Naive B cell (primary cell): ENCODE measurements at regions not wholly inside any gene's neighbourhood (a gene's known extent, or its start where the extent isn't known, plus 50 kb on each side); places are given as distances from the start of the nearest gene placed in this dataset.

ENCODE experiments used
- ATAC-seq, 2 donors: fragments of 150-1000 bp; cut with Tn5 transposase; 2 replicates each; pipeline ENCODE4 v1.10.0; 2021; ENCODE audit warnings: low read depth in 2 of 2, mild to moderate bottlenecking in 2 of 2, moderate library complexity in 2 of 2
- DNase-seq: peaks from one replicate; pipeline ENCODE4 v3.0.0; 2022
- H3K27ac Mint-ChIP-seq, 6 donors: one replicate each; pipeline ENCODE4 v1.8.0; 2020 to 2022; ENCODE audit warnings: mild to moderate bottlenecking in 6 of 6, mixed read lengths in 6 of 6, moderate library complexity in 5 of 6, inconsistent platforms in 2 of 6
- H3K27me3 Mint-ChIP-seq, 3 donors: one replicate each; pipeline ENCODE4 v1.8.0; 2021 to 2022; ENCODE audit warnings: mixed read lengths in 3 of 3, mild to moderate bottlenecking in 1 of 3
- H3K36me3 Mint-ChIP-seq, 2 donors: one replicate each; pipeline ENCODE4 v1.8.0; 2020 to 2022; ENCODE audit warnings: mixed read lengths in 2 of 2, inconsistent platforms in 1 of 2, mild to moderate bottlenecking in 1 of 2
- H3K4me1 Mint-ChIP-seq, 3 donors: one replicate each; pipeline ENCODE4 v1.8.0; 2020 to 2022; ENCODE audit warnings: mixed read lengths in 3 of 3, inconsistent platforms in 1 of 3, mild to moderate bottlenecking in 1 of 3, moderate library complexity in 1 of 3
- H3K4me3 Mint-ChIP-seq, 8 donors: one replicate each; pipeline ENCODE4 v1.8.0; 2020 to 2022; ENCODE audit warnings: mild to moderate bottlenecking in 8 of 8, mixed read lengths in 8 of 8, moderate library complexity in 8 of 8, inconsistent platforms in 2 of 8
- H3K9me3 Mint-ChIP-seq, 7 donors: one replicate each; pipeline ENCODE4 v1.8.0; 2020 to 2022; ENCODE audit warnings: mixed read lengths in 7 of 7, mild to moderate bottlenecking in 5 of 7, inconsistent platforms in 2 of 7, moderate library complexity in 1 of 7

GRCh38 chr5:121377461-121377860 is 474.2 kb upstream of the FTMT start:
- H3K4me1 Mint-ChIP-seq, result no peaks in the 10 kb centered on the region
- no peaks in the 10 kb centered on the region for H3K36me3 Mint-ChIP-seq
- no peak overlapping the region for H3K27ac Mint-ChIP-seq
- H3K27me3 Mint-ChIP-seq, result no peaks in the 10 kb centered on the region
- no peak overlapping the region for H3K4me3 Mint-ChIP-seq
- no peak for ATAC-seq
- H3K9me3 Mint-ChIP-seq, result peaks cover 0 to 3% (median 0%) of the 10 kb centered on the region in 7 donors
- no peak for DNase-seq

DNA sequence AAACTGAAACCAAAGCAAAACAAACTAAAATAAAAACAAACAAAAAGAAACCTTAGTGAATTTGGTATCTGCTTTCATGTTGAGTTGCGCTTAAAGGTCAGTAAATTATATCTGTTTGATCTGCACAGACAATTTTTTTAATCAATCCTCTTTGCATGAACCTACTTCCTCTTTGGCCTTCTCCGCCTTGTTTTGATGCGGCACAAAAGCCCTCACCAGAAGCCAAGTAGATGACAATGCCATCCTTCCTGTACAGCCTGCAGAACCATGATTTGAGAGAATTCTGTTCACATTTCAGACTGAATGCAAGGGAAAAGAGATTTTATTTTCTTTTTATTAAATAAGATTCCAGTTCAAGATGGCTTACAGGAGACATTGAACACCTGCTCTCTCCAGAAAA is 473.6 kb upstream of the FTMT start:
- Mint-ChIP-seq H3K27ac (no peak overlapping the region), H3K4me1 (no peaks in the 10 kb centered on the region), H3K36me3 (no peaks in the 10 kb centered on the region), H3K27me3 (no peaks in the 10 kb centered on the region), H3K9me3 (peaks cover 0 to 3% (median 0%) of the 10 kb centered on the region in 7 donors), H3K4me3 (no peak overlapping the region)
- ATAC-seq, result no peak
- DNase-seq, result no peak

- Mint-ChIP-seq H3K36me3 (no peaks in the 10 kb centered on the region), H3K4me1 (no peaks in the 10 kb centered on the region), H3K9me3 (peaks cover 0 to 3% (median 0%) of the 10 kb centered on the region in 7 donors), H3K27me3 (no peaks in the 10 kb centered on the region), H3K4me3 (no peak overlapping the region), H3K27ac (no peak overlapping the region)
- no peak for ATAC-seq
- no peak for DNase-seq
These were observed 472.9 kb upstream of the FTMT start for GRCh38 chr5:121378559-121379359.

GRCh38 chr5:121380066-121380465 is 471.6 kb upstream of the FTMT start:
- H3K36me3 Mint-ChIP-seq, result no peaks in the 10 kb centered on the region
- H3K4me3 Mint-ChIP-seq, result no peak overlapping the region
- no peaks in the 10 kb centered on the region for H3K27me3 Mint-ChIP-seq
- no peak overlapping the region for H3K27ac Mint-ChIP-seq
- H3K4me1 Mint-ChIP-seq, result no peaks in the 10 kb centered on the region
- peaks cover 0 to 3% (median 0%) of the 10 kb centered on the region in 7 donors for H3K9me3 Mint-ChIP-seq
- DNase-seq (no peak), ATAC-seq (no peak)

- no peak overlapping the region for H3K27ac Mint-ChIP-seq
- H3K9me3 Mint-ChIP-seq, result peaks cover 0 to 3% (median 0%) of the 10 kb centered on the region in 7 donors
- H3K4me3 Mint-ChIP-seq, result no peak overlapping the region
- ATAC-seq (no peak), DNase-seq (no peak)
- no peaks in the 10 kb centered on the region for H3K27me3 Mint-ChIP-seq
- H3K36me3 Mint-ChIP-seq, result no peaks in the 10 kb centered on the region
- no peaks in the 10 kb centered on the region for H3K4me1 Mint-ChIP-seq
These were observed 467.3 kb upstream of the FTMT start for GRCh38 chr5:121384359-121384758.

DNA sequence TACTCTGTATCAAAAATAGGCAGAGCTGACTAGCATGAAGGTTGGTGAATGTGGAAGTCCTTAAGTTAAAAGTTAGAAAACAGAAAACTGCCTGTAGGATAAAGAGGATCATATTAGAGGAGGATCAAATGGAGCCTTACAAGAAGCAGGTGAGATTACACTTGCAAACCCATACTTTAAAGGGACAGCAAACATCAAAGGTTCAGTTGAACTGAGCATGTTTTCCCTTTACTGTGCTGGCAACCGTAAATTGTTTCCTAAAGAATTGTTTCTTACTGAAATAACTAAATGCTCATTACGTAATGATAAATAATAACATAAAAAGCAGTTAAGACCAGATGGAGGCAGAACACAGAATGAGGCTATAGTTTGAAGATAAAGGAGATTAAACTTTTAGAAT is 465.3 kb upstream of the FTMT start:
- Mint-ChIP-seq H3K36me3 (no peaks in the 10 kb centered on the region), H3K4me3 (no peak overlapping the region), H3K4me1 (no peaks in the 10 kb centered on the region), H3K27ac (no peak overlapping the region), H3K27me3 (no peaks in the 10 kb centered on the region), H3K9me3 (peaks cover 0 to 4% (median 0%) of the 10 kb centered on the region in 7 donors)
- ATAC-seq, result no peak
- DNase-seq, result no peak

- H3K4me3 Mint-ChIP-seq, result no peak overlapping the region
- DNase-seq (no peak), ATAC-seq (no peak)
- no peak overlapping the region for H3K27ac Mint-ChIP-seq
- H3K4me1 Mint-ChIP-seq, result no peaks in the 10 kb centered on the region
- peaks cover 0 to 3% (median 2%) of the 10 kb centered on the region in 7 donors for H3K9me3 Mint-ChIP-seq
- no peaks in the 10 kb centered on the region for H3K36me3 Mint-ChIP-seq
- no peaks in the 10 kb centered on the region for H3K27me3 Mint-ChIP-seq
These were observed 455.0 kb upstream of the FTMT start for GRCh38 chr5:121396716-121397115.

- Mint-ChIP-seq H3K9me3 (peaks cover 0 to 7% (median 3%) of the 10 kb centered on the region in 7 donors), H3K27ac (no peak overlapping the region), H3K36me3 (no peaks in the 10 kb centered on the region), H3K4me3 (no peak overlapping the region), H3K27me3 (no peaks in the 10 kb centered on the region), H3K4me1 (no peaks in the 10 kb centered on the region)
- DNase-seq, result no peak
- ATAC-seq, result no peak
These were observed 451.8 kb upstream of the FTMT start for GRCh38 chr5:121399879-121400278.

DNA sequence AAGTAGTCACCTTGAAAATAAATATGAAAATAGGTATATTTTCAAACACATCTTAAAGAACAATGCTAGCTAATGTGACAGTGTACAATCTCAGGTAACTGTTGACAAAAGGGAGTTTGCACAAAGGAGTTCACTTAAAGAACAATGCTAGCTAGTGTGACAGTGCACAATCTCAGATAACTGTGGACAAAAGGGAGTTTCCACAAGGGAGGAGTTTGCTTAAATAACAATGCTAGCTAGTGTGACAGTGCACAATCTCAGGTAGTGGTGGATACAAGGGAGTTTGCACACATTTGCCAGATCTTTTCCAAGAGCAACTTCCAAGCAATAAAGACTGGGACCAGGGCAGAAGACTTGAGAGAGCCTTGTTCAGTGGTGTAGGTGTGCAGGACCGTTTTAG is 442.9 kb upstream of the FTMT start:
- H3K27me3 Mint-ChIP-seq, result no peaks in the 10 kb centered on the region
- ATAC-seq, result no peak
- H3K36me3 Mint-ChIP-seq, result no peaks in the 10 kb centered on the region
- DNase-seq, result no peak
- no peak overlapping the region for H3K27ac Mint-ChIP-seq
- H3K9me3 Mint-ChIP-seq, result peaks cover 0 to 5% (median 0%) of the 10 kb centered on the region in 7 donors
- H3K4me1 Mint-ChIP-seq, result no peaks in the 10 kb centered on the region
- H3K4me3 Mint-ChIP-seq, result no peak overlapping the region

GRCh38 chr5:121415270-121415669 is 436.4 kb upstream of the FTMT start:
- Mint-ChIP-seq H3K9me3 (peaks cover 0 to 4% (median 2%) of the 10 kb centered on the region in 7 donors), H3K36me3 (no peaks in the 10 kb centered on the region), H3K4me1 (no peaks in the 10 kb centered on the region), H3K27ac (no peak overlapping the region), H3K27me3 (no peaks in the 10 kb centered on the region), H3K4me3 (no peak overlapping the region)
- DNase-seq (no peak), ATAC-seq (no peak)

- no peak overlapping the region for H3K4me3 Mint-ChIP-seq
- no peaks in the 10 kb centered on the region for H3K27me3 Mint-ChIP-seq
- no peak overlapping the region for H3K27ac Mint-ChIP-seq
- DNase-seq (no peak), ATAC-seq (no peak)
- H3K9me3 Mint-ChIP-seq, result peaks cover 0 to 6% (median 4%) of the 10 kb centered on the region in 7 donors
- no peaks in the 10 kb centered on the region for H3K36me3 Mint-ChIP-seq
- H3K4me1 Mint-ChIP-seq, result no peaks in the 10 kb centered on the region
These were observed 430.0 kb upstream of the FTMT start for GRCh38 chr5:121421646-121422045.

- ATAC-seq (no peak), DNase-seq (no peak)
- Mint-ChIP-seq H3K36me3 (no peaks in the 10 kb centered on the region), H3K27ac (no peak overlapping the region), H3K27me3 (no peaks in the 10 kb centered on the region), H3K4me1 (no peaks in the 10 kb centered on the region), H3K4me3 (no peak overlapping the region), H3K9me3 (peaks cover 0 to 9% (median 3%) of the 10 kb centered on the region in 7 donors)
These were observed 426.7 kb upstream of the FTMT start for GRCh38 chr5:121424976-121425375.

DNA sequence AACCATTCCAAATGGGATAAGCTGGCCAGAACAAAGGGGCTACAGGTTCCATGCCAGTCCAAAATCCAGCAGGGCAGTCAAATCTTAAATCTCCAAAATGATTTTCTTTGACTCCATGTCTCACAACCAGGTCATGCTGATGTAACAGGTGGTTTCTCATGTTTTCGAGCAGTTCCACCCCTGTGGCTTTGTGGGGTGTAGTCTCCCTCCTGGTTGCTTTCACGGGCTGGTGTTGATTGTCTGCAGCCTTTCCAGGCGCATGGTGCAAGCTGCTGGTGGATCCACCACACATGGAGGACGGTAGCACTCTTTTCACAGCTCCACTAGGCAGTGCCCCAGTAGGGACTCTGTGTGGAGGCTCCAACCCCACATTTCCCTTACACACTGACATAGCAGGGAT is 425.5 kb upstream of the FTMT start:
- DNase-seq (no peak), ATAC-seq (no peak)
- Mint-ChIP-seq H3K27ac (no peak overlapping the region), H3K27me3 (no peaks in the 10 kb centered on the region), H3K36me3 (no peaks in the 10 kb centered on the region), H3K4me3 (no peak overlapping the region), H3K4me1 (no peaks in the 10 kb centered on the region), H3K9me3 (peaks cover 0 to 9% (median 3%) of the 10 kb centered on the region in 7 donors)

DNA sequence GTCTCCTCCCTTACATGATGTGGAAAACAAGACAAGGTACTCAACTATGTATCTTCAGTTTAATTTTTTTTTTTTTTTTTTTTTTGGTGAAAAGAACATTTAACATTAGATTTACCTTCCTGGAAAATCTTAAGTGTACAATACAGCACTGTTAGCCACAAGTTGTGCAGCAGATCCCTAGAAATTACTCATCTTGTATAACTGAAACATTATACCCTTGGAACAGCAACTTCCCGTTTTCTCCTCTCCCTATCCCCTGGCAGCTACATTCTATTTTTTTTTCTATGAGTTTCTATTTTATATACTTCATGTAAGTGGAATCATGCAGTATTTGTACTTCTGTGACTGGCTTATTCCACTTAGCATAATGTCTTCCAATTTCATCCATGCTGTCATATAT is 421.9 kb upstream of the FTMT start:
- ATAC-seq (no peak), DNase-seq (no peak)
- Mint-ChIP-seq H3K36me3 (no peaks in the 10 kb centered on the region), H3K27me3 (no peaks in the 10 kb centered on the region), H3K4me1 (no peaks in the 10 kb centered on the region), H3K4me3 (no peak overlapping the region), H3K27ac (peak overlapping the region in 1 of 6 donors; percentile 41), H3K9me3 (peaks cover 0 to 9% (median 3%) of the 10 kb centered on the region in 7 donors)
